ENCODE measurements at regions not wholly inside any gene's neighbourhood (a gene's known extent, or its start where the extent isn't known, plus 50 kb on each side); places are given as distances from the start of the nearest gene placed in this dataset.

DNA sequence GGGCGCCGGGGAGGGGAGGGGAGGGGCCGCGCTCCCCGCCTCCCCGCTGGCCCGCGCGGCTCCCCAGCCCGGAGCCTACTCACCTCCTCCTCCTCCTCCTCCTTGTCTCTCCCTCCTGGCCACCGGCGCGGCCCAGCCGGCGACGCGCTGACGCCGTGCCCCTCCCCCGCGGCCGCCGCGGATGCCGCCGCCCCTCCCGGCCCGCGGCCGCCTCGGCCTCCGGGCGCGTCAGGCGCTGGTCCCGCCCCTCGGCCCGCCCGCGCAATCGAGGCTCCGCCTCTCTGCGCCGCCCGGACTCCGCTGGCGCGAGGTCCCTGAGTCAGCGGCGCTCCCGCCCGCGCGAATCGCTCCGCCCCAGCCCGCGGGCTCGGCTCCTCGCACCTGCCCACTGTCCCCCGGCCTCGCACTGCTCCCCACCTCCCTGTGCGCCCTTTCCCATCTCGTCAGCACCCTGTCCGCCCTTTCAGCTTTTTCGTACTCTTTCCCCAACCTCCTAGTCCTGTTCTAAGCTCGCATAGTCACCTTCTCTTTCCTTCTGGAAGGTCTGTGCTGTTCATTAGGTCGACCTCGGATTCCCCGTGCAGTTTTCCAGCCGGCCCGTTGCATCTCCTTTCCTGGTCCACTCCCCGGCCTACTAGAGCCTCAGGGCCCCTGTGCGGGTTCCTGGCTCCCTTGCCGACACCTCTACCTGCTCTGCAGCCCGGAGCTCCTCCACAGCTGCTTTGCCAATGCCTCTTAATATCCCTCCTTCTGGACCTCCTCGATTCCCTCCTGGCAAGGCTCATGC lies 187.4 kb downstream of the ZEB2 start (continued):
- TF ChIP-seq SMARCB1 (IDR thresholded peaks at IDR 0.05; ENCODE audit: insufficient read length, low read depth) (no peak), ZNF41 (CRISPR knock-in tag; conservative IDR thresholded peaks at IDR 0.05) (no peak), ZKSCAN1 (IDR thresholded peaks at IDR 0.05; ENCODE audit: low read depth, low read length) (no peak), CBX1 (IDR thresholded peaks at IDR 0.05; ENCODE audit: low read depth) (peak; percentile 57; the same call in 1 of the 2 replicates), NCOA1 (IDR thresholded peaks at IDR 0.05; ENCODE audit: low read depth) (peak; percentile 35; the same call in 1 of the 2 replicates), LCOR (CRISPR knock-in tag; IDR thresholded peaks at IDR 0.05) (no peak), ZEB2 (IDR thresholded peaks at IDR 0.05) (peak; percentile 55; the same call in 1 of the 2 replicates), ZNF408 (CRISPR knock-in tag; IDR thresholded peaks at IDR 0.05; ENCODE audit: low read depth) (no peak)
- TF ChIP-seq, protein P1, sequence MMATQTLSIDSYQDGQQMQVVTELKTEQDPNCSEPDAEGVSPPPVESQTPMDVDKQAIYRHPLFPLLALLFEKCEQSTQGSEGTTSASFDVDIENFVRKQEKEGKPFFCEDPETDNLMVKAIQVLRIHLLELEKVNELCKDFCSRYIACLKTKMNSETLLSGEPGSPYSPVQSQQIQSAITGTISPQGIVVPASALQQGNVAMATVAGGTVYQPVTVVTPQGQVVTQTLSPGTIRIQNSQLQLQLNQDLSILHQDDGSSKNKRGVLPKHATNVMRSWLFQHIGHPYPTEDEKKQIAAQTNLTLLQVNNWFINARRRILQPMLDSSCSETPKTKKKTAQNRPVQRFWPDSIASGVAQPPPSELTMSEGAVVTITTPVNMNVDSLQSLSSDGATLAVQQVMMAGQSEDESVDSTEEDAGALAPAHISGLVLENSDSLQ (IDR thresholded peaks at IDR 0.05) = no peak
- TF ChIP-seq, protein P2, sequence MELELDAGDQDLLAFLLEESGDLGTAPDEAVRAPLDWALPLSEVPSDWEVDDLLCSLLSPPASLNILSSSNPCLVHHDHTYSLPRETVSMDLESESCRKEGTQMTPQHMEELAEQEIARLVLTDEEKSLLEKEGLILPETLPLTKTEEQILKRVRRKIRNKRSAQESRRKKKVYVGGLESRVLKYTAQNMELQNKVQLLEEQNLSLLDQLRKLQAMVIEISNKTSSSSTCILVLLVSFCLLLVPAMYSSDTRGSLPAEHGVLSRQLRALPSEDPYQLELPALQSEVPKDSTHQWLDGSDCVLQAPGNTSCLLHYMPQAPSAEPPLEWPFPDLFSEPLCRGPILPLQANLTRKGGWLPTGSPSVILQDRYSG (tag; conservative IDR thresholded peaks at IDR 0.05; ENCODE audit: low read depth) = no peak
- TF ChIP-seq, protein P3, sequence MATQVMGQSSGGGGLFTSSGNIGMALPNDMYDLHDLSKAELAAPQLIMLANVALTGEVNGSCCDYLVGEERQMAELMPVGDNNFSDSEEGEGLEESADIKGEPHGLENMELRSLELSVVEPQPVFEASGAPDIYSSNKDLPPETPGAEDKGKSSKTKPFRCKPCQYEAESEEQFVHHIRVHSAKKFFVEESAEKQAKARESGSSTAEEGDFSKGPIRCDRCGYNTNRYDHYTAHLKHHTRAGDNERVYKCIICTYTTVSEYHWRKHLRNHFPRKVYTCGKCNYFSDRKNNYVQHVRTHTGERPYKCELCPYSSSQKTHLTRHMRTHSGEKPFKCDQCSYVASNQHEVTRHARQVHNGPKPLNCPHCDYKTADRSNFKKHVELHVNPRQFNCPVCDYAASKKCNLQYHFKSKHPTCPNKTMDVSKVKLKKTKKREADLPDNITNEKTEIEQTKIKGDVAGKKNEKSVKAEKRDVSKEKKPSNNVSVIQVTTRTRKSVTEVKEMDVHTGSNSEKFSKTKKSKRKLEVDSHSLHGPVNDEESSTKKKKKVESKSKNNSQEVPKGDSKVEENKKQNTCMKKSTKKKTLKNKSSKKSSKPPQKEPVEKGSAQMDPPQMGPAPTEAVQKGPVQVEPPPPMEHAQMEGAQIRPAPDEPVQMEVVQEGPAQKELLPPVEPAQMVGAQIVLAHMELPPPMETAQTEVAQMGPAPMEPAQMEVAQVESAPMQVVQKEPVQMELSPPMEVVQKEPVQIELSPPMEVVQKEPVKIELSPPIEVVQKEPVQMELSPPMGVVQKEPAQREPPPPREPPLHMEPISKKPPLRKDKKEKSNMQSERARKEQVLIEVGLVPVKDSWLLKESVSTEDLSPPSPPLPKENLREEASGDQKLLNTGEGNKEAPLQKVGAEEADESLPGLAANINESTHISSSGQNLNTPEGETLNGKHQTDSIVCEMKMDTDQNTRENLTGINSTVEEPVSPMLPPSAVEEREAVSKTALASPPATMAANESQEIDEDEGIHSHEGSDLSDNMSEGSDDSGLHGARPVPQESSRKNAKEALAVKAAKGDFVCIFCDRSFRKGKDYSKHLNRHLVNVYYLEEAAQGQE (IDR thresholded peaks at IDR 0.05; ENCODE audit: borderline replicate concordance) = peak; percentile 26; the same call in 1 of the 2 replicates
- TF ChIP-seq, protein P3 (CRISPR knock-in tag; IDR thresholded peaks at IDR 0.05; ENCODE audit: low read depth) = no peak
- TF ChIP-seq, protein P4, sequence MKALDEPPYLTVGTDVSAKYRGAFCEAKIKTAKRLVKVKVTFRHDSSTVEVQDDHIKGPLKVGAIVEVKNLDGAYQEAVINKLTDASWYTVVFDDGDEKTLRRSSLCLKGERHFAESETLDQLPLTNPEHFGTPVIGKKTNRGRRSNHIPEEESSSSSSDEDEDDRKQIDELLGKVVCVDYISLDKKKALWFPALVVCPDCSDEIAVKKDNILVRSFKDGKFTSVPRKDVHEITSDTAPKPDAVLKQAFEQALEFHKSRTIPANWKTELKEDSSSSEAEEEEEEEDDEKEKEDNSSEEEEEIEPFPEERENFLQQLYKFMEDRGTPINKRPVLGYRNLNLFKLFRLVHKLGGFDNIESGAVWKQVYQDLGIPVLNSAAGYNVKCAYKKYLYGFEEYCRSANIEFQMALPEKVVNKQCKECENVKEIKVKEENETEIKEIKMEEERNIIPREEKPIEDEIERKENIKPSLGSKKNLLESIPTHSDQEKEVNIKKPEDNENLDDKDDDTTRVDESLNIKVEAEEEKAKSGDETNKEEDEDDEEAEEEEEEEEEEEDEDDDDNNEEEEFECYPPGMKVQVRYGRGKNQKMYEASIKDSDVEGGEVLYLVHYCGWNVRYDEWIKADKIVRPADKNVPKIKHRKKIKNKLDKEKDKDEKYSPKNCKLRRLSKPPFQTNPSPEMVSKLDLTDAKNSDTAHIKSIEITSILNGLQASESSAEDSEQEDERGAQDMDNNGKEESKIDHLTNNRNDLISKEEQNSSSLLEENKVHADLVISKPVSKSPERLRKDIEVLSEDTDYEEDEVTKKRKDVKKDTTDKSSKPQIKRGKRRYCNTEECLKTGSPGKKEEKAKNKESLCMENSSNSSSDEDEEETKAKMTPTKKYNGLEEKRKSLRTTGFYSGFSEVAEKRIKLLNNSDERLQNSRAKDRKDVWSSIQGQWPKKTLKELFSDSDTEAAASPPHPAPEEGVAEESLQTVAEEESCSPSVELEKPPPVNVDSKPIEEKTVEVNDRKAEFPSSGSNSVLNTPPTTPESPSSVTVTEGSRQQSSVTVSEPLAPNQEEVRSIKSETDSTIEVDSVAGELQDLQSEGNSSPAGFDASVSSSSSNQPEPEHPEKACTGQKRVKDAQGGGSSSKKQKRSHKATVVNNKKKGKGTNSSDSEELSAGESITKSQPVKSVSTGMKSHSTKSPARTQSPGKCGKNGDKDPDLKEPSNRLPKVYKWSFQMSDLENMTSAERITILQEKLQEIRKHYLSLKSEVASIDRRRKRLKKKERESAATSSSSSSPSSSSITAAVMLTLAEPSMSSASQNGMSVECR (CRISPR knock-in tag; IDR thresholded peaks at IDR 0.05) = no peak
